Activated naive CD4-positive, alpha-beta T cell treated with anti-CD3 and anti-CD28 coated beads, Interleukin-2, amount 10 ng/mL, durations not matched to agents 7 days and 5 days (primary cell): ENCODE measurements at regions not wholly inside any gene's neighbourhood (a gene's known extent, or its start where the extent isn't known, plus 50 kb on each side); places are given as distances from the start of the nearest gene placed in this dataset.
A peak's percentile ranks its signal among the peaks of the same experiment; 100 is the strongest.
"Not testable (repeated sequence)": the region's sequence is repeated elsewhere in the genome, so short reads cannot be mapped to it uniquely, and the experiment has no call there.

Experiments used
- CTCF ChIA-PET: fragments of 350-600 bp; sonication (Branson Sonifier 250); formaldehyde crosslinking; loops from one replicate; lab custom pipeline; 2021; ENCODE audit warnings: antibody characterized with exemption; lab: Charles Lee
- DNase-seq: peaks from one replicate; pipeline ENCODE4 v3.0.0-alpha.2; 2020
- H3K27ac Mint-ChIP-seq: one replicate; pipeline ENCODE4 v1.8.0; 2021; ENCODE audit warnings: mild to moderate bottlenecking, moderate library complexity, mixed read lengths
- H3K27me3 Mint-ChIP-seq: one replicate; pipeline ENCODE4 v1.8.0; 2021; ENCODE audit warnings: mild to moderate bottlenecking, mixed read lengths
- H3K36me3 Mint-ChIP-seq: one replicate; pipeline ENCODE4 v1.8.0; 2021; ENCODE audit warnings: mixed read lengths
- H3K4me1 Mint-ChIP-seq: one replicate; pipeline ENCODE4 v1.8.0; 2021; ENCODE audit warnings: mixed read lengths
- H3K4me3 Mint-ChIP-seq: one replicate; pipeline ENCODE4 v1.8.0; 2021; ENCODE audit warnings: mild to moderate bottlenecking, moderate library complexity, mixed read lengths
- H3K9me3 Mint-ChIP-seq: one replicate; pipeline ENCODE4 v1.8.0; 2021; ENCODE audit warnings: mixed read lengths

- H3K36me3 Mint-ChIP-seq = no peaks in the 10 kb centered on the region
- H3K4me1 Mint-ChIP-seq = no peaks in the 10 kb centered on the region
- DNase-seq = no peak
- no peak overlapping the region for H3K4me3 Mint-ChIP-seq
- H3K9me3 Mint-ChIP-seq = no peaks in the 10 kb centered on the region
- CTCF ChIA-PET = no interaction called here
- H3K27ac Mint-ChIP-seq = no peak overlapping the region
- no peaks in the 10 kb centered on the region for H3K27me3 Mint-ChIP-seq
Observed at GRCh38 chr9:73916016-73916673, 581.0 kb upstream of the RORB start.

- Mint-ChIP-seq H3K4me1 (no peaks in the 10 kb centered on the region), H3K36me3 (no peaks in the 10 kb centered on the region), H3K4me3 (no peak overlapping the region), H3K27ac (no peak overlapping the region), H3K9me3 (no peaks in the 10 kb centered on the region), H3K27me3 (no peaks in the 10 kb centered on the region)
- CTCF ChIA-PET = no interaction called here
- no peak for DNase-seq
Observed at GRCh38 chr9:73919712-73920111, 577.4 kb upstream of the RORB start.

GRCh38 chr9:73923796-73924195, 573.3 kb upstream of the RORB start:
- no peaks in the 10 kb centered on the region for H3K9me3 Mint-ChIP-seq
- CTCF ChIA-PET = no interaction called here
- peak overlapping the region; percentile 5 for H3K27ac Mint-ChIP-seq
- H3K27me3 Mint-ChIP-seq = no peaks in the 10 kb centered on the region
- DNase-seq = no peak
- H3K4me1 Mint-ChIP-seq = no peaks in the 10 kb centered on the region
- H3K4me3 Mint-ChIP-seq = no peak overlapping the region
- no peaks in the 10 kb centered on the region for H3K36me3 Mint-ChIP-seq

GRCh38 chr9:73951147-73951546, 546.0 kb upstream of the RORB start:
- no peaks in the 10 kb centered on the region for H3K4me1 Mint-ChIP-seq
- DNase-seq = no peak
- CTCF ChIA-PET = no interaction called here
- no peak overlapping the region for H3K4me3 Mint-ChIP-seq
- no peaks in the 10 kb centered on the region for H3K27me3 Mint-ChIP-seq
- H3K27ac Mint-ChIP-seq = no peak overlapping the region
- peaks cover 7% of the 10 kb centered on the region for H3K9me3 Mint-ChIP-seq
- H3K36me3 Mint-ChIP-seq = no peaks in the 10 kb centered on the region

GRCh38 chr9:73962792-73963191, 534.3 kb upstream of the RORB start:
- Mint-ChIP-seq H3K4me1 (no peaks in the 10 kb centered on the region), H3K27me3 (no peaks in the 10 kb centered on the region), H3K4me3 (no peak overlapping the region), H3K9me3 (peaks cover 6% of the 10 kb centered on the region), H3K27ac (no peak overlapping the region), H3K36me3 (no peaks in the 10 kb centered on the region)
- CTCF ChIA-PET = no interaction called here
- no peak for DNase-seq

- CTCF ChIA-PET = no interaction called here
- H3K9me3 Mint-ChIP-seq = peaks cover 5% of the 10 kb centered on the region
Observed at GRCh38 chr9:73969936-73970335, 527.2 kb upstream of the RORB start.

GRCh38 chr9:73976424-73976823, 520.7 kb upstream of the RORB start:
- H3K4me1 Mint-ChIP-seq, H3K27ac Mint-ChIP-seq, CTCF ChIA-PET, DNase-seq, H3K27me3 Mint-ChIP-seq, H3K4me3 Mint-ChIP-seq, H3K36me3 Mint-ChIP-seq, H3K9me3 Mint-ChIP-seq: not testable (repeated sequence)

More at GRCh38 chr9:73969936-73970335, 527.2 kb upstream of the RORB start:
- no peak for DNase-seq
- Mint-ChIP-seq H3K4me1 (no peaks in the 10 kb centered on the region), H3K36me3 (no peaks in the 10 kb centered on the region), H3K27me3 (no peaks in the 10 kb centered on the region), H3K27ac (no peak overlapping the region), H3K4me3 (no peak overlapping the region)

- Mint-ChIP-seq H3K27me3 (no peaks in the 10 kb centered on the region), H3K27ac (no peak overlapping the region), H3K4me3 (no peak overlapping the region), H3K9me3 (no peaks in the 10 kb centered on the region), H3K4me1 (no peaks in the 10 kb centered on the region), H3K36me3 (no peaks in the 10 kb centered on the region)
- DNase-seq = no peak
- CTCF ChIA-PET = no interaction called here
Observed at GRCh38 chr9:73979894-73980264, 517.3 kb upstream of the RORB start.

GRCh38 chr9:73980754-73981153, 516.4 kb upstream of the RORB start:
- Mint-ChIP-seq H3K4me1 (no peaks in the 10 kb centered on the region), H3K27ac (no peak overlapping the region), H3K9me3 (peaks cover 5% of the 10 kb centered on the region), H3K36me3 (no peaks in the 10 kb centered on the region), H3K4me3 (no peak overlapping the region), H3K27me3 (no peaks in the 10 kb centered on the region)
- CTCF ChIA-PET = no interaction called here
- no peak for DNase-seq

- no peaks in the 10 kb centered on the region for H3K36me3 Mint-ChIP-seq
- no peak for DNase-seq
- CTCF ChIA-PET = no interaction called here
- no peaks in the 10 kb centered on the region for H3K4me1 Mint-ChIP-seq
- H3K27ac Mint-ChIP-seq = no peak overlapping the region
- H3K9me3 Mint-ChIP-seq = peaks cover 10% of the 10 kb centered on the region
- H3K27me3 Mint-ChIP-seq = no peaks in the 10 kb centered on the region
- no peak overlapping the region for H3K4me3 Mint-ChIP-seq
Observed at GRCh38 chr9:73981405-73981804, 515.7 kb upstream of the RORB start.

GRCh38 chr9:73995836-73996235, 501.3 kb upstream of the RORB start:
- Mint-ChIP-seq H3K36me3 (no peaks in the 10 kb centered on the region), H3K9me3 (no peaks in the 10 kb centered on the region), H3K4me3 (no peak overlapping the region), H3K4me1 (no peaks in the 10 kb centered on the region), H3K27ac (no peak overlapping the region), H3K27me3 (no peaks in the 10 kb centered on the region)
- no peak for DNase-seq
- CTCF ChIA-PET = no interaction called here

GRCh38 chr9:73996844-73997243, 500.3 kb upstream of the RORB start:
- H3K9me3 Mint-ChIP-seq = no peaks in the 10 kb centered on the region
- H3K27ac Mint-ChIP-seq = no peak overlapping the region
- DNase-seq = no peak
- H3K4me1 Mint-ChIP-seq = no peaks in the 10 kb centered on the region
- CTCF ChIA-PET = no interaction called here
- H3K36me3 Mint-ChIP-seq = no peaks in the 10 kb centered on the region
- H3K4me3 Mint-ChIP-seq = no peak overlapping the region
- no peaks in the 10 kb centered on the region for H3K27me3 Mint-ChIP-seq

GRCh38 chr9:74001382-74001781, 495.8 kb upstream of the RORB start:
- no peaks in the 10 kb centered on the region for H3K36me3 Mint-ChIP-seq
- no peak for DNase-seq
- CTCF ChIA-PET = interaction anchor here (0.7 kb wide), 1 partner anchor 10 kb away, joined by 3 read pairs; no protein-coding TSS in a partner anchor

GRCh38 chr9:74006935-74007334, 490.2 kb upstream of the RORB start:
- Mint-ChIP-seq H3K9me3 (no peaks in the 10 kb centered on the region), H3K4me3 (no peak overlapping the region), H3K36me3 (no peaks in the 10 kb centered on the region), H3K27ac (no peak overlapping the region), H3K27me3 (no peaks in the 10 kb centered on the region), H3K4me1 (no peaks in the 10 kb centered on the region)
- DNase-seq = no peak
- CTCF ChIA-PET = no interaction called here

More at GRCh38 chr9:74001382-74001781, 495.8 kb upstream of the RORB start:
- H3K4me1 Mint-ChIP-seq = no peaks in the 10 kb centered on the region
- no peak overlapping the region for H3K27ac Mint-ChIP-seq
- H3K4me3 Mint-ChIP-seq = no peak overlapping the region
- no peaks in the 10 kb centered on the region for H3K27me3 Mint-ChIP-seq
- H3K9me3 Mint-ChIP-seq = no peaks in the 10 kb centered on the region

- H3K36me3 Mint-ChIP-seq = no peaks in the 10 kb centered on the region
- no peaks in the 10 kb centered on the region for H3K27me3 Mint-ChIP-seq
- DNase-seq = no peak
- no peaks in the 10 kb centered on the region for H3K9me3 Mint-ChIP-seq
- H3K27ac Mint-ChIP-seq = no peak overlapping the region
- H3K4me3 Mint-ChIP-seq = no peak overlapping the region
- H3K4me1 Mint-ChIP-seq = no peaks in the 10 kb centered on the region
- CTCF ChIA-PET = no interaction called here
Observed at GRCh38 chr9:74007833-74008232, 489.3 kb upstream of the RORB start.

GRCh38 chr9:74016004-74016403, 481.1 kb upstream of the RORB start:
- H3K4me1 Mint-ChIP-seq = no peaks in the 10 kb centered on the region
- H3K27ac Mint-ChIP-seq = no peak overlapping the region
- H3K27me3 Mint-ChIP-seq = no peaks in the 10 kb centered on the region
- CTCF ChIA-PET = no interaction called here
- no peaks in the 10 kb centered on the region for H3K9me3 Mint-ChIP-seq
- DNase-seq = no peak
- H3K36me3 Mint-ChIP-seq = no peaks in the 10 kb centered on the region
- H3K4me3 Mint-ChIP-seq = no peak overlapping the region
